Breast epithelium (tissue), 4 donors: ENCODE measurements at regions not wholly inside any gene's neighbourhood (a gene's known extent, or its start where the extent isn't known, plus 50 kb on each side); places are given as distances from the start of the nearest gene placed in this dataset.
"Not testable (repeated sequence)": the region's sequence is repeated elsewhere in the genome, so short reads cannot be mapped to it uniquely, and the experiment has no call there.

ENCODE experiments used
- DNase-seq, 2 donors: peaks; one replicate each; pipeline ENCODE4 v3.0.0-alpha.2; 2019; ENCODE audit warnings: low spot score in 2 of 2
- H3K27ac ChIP-seq, 2 donors: fragments of 200-600 bp; sonication (generic) in 1 of 2; one replicate each; pipeline ENCODE4 v1.5.1; 2016 to 2019; ENCODE audit warnings: mild to moderate bottlenecking in 1 of 2
- H3K27me3 ChIP-seq, 2 donors: fragments of 200-600 bp; sonication (generic) in 1 of 2; one replicate each; pipeline versions ENCODE4 v1.5.1 to v1.6.0; 2017 to 2019; ENCODE audit warnings: control low read depth in 1 of 2, mild to moderate bottlenecking in 1 of 2
- H3K36me3 ChIP-seq: fragments of 200-600 bp; one replicate; pipeline ENCODE4 v1.5.1; 2019
- H3K4me1 ChIP-seq, 2 donors: fragments of 200-600 bp; sonication (generic); one replicate each; pipeline ENCODE4 v1.5.1; 2016 to 2019; ENCODE audit warnings: control low read depth in 1 of 2
- H3K4me3 ChIP-seq, 3 donors: fragments of 200-600 bp; sonication (generic); 1 replicate in 2 of 3; 2 replicates in 1 of 3; pipeline ENCODE4 v1.5.1; 2016 to 2019; ENCODE audit warnings: mild to moderate bottlenecking in 3 of 3, moderate library complexity in 2 of 3
- H3K9me3 ChIP-seq, 2 donors: fragments of 200-600 bp; sonication (generic) in 1 of 2; one replicate each; pipeline ENCODE4 v1.5.1; 2016 to 2019; ENCODE audit warnings: control low read depth in 1 of 2
- POLR2A ChIP-seq: fragments of 450-650 bp; IDR thresholded peaks from one replicate; pipeline ENCODE4 v1.6.1; 2016; ENCODE audit warnings: antibody characterized with exemption, mild to moderate bottlenecking, moderate library complexity
- POLR2AphosphoS5 ChIP-seq, 3 donors: sonication (generic); formaldehyde crosslinking; IDR thresholded peaks; one replicate each; pipeline ENCODE4 v1.6.1; 2017; ENCODE audit warnings: antibody characterized with exemption in 3 of 3
- intact Hi-C: fragments of 100-400 bp; cut with DNase I; formaldehyde crosslinking; loops from one replicate; pipeline ENCODE4 v1.15.1; 2023; ENCODE audit warnings: low total_unique reads
- TF ChIP-seq, protein P1 (sequence below), 3 donors: fragments of 450-650 bp; IDR thresholded peaks; one replicate each; pipeline ENCODE4 v1.5.1; 2016 to 2017; ENCODE audit warnings: antibody characterized with exemption in 3 of 3, mild to moderate bottlenecking in 3 of 3, moderate library complexity in 3 of 3

- intact Hi-C loops = no loop called here
- Histone ChIP-seq H3K27me3 (no peaks in the 10 kb centered on the region), H3K36me3 (no peaks in the 10 kb centered on the region), H3K4me3 (no peak overlapping the region), H3K27ac (no peak overlapping the region), H3K4me1 (no peaks in the 10 kb centered on the region), H3K9me3 (peaks cover 2 to 9% of the 10 kb centered on the region in 2 donors)
- DNase-seq = no peak
- TF ChIP-seq POLR2AphosphoS5 (IDR thresholded peaks at IDR 0.05) (no peak), POLR2A (no peak)
- TF ChIP-seq, protein P1, sequence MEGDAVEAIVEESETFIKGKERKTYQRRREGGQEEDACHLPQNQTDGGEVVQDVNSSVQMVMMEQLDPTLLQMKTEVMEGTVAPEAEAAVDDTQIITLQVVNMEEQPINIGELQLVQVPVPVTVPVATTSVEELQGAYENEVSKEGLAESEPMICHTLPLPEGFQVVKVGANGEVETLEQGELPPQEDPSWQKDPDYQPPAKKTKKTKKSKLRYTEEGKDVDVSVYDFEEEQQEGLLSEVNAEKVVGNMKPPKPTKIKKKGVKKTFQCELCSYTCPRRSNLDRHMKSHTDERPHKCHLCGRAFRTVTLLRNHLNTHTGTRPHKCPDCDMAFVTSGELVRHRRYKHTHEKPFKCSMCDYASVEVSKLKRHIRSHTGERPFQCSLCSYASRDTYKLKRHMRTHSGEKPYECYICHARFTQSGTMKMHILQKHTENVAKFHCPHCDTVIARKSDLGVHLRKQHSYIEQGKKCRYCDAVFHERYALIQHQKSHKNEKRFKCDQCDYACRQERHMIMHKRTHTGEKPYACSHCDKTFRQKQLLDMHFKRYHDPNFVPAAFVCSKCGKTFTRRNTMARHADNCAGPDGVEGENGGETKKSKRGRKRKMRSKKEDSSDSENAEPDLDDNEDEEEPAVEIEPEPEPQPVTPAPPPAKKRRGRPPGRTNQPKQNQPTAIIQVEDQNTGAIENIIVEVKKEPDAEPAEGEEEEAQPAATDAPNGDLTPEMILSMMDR (IDR thresholded peaks at IDR 0.05) = no peak
Measured at GRCh38 chr2:31778153-31778552, 197.4 kb upstream of the SRD5A2 start.

DNA sequence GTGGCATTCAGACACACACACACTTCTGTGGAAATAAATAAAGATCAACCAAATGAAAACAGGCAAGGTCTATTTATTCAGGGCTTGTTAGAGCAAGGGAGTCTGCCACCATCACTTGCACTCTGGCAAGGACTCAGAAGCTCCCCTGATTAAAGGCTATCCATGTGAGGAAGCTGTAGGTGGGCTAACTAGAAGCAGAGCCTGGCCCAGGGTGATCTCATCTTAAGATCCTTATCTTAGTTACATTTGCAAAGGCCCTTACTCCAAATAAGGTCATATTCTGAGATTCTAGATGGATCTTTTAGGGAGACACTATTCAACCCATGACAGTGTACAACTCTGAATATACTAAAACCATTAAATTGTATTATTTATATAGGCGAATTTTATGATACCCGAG lies 190.0 kb upstream of the SRD5A2 start:
- H3K36me3 ChIP-seq = no peaks in the 10 kb centered on the region
- no peaks in the 10 kb centered on the region for H3K4me1 ChIP-seq
- no peak overlapping the region for H3K27ac ChIP-seq
- H3K9me3 ChIP-seq = no peaks in the 10 kb centered on the region
- no peak overlapping the region for H3K4me3 ChIP-seq
- TF ChIP-seq POLR2A = no peak
- no peak for TF ChIP-seq POLR2AphosphoS5 (IDR thresholded peaks at IDR 0.05)
- TF ChIP-seq, protein P1 (IDR thresholded peaks at IDR 0.05) = no peak
- DNase-seq = no peak
- H3K27me3 ChIP-seq = no peaks in the 10 kb centered on the region
- intact Hi-C loops = no loop called here

DNA sequence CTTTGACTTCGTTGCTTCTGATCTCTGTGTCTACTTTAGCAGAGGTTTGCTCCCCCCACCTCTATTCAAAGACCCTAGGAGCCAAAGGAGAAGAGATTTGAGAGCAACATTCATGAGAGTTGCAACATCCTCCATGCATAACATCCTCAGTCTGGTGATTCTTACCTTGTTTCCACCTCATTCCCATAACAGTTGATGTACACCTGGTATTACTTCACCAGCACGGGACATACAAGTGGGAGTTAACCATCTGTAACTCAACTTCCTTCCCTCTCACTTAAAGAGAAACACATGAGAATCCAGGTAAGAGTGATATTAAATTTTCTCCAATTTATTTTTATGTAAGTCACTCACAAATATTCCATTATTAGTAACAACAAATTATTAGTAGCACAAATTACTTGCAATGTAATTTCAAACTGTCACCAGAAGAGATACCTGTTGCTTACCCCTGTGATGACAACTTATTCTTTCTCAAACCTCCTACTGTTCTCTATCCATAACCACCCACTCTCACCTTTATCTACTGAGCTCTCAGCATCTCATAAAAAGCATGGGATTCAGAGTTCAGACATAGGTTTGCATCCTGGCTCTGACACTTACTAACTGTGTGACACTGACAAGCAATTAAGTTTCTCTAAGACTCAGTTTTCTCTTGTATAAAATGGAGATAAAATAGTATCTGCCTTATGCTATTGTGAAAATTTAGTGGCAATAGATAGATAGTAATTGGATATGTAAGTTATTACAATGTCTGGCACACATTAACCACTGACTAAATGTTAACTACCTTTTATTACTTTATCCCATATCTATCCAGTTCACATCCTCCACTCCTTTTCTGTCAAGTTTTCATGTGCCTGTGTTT lies 184.6 kb upstream of the SRD5A2 start:
- no peak for DNase-seq
- peaks cover 0 to 9% of the 10 kb centered on the region in 2 donors for H3K9me3 ChIP-seq
- no peaks in the 10 kb centered on the region for H3K27me3 ChIP-seq
- H3K4me3 ChIP-seq = no peak overlapping the region
- H3K27ac ChIP-seq = no peak overlapping the region
- no peaks in the 10 kb centered on the region for H3K4me1 ChIP-seq
- intact Hi-C loops = no loop called here
- TF ChIP-seq POLR2A = no peak
- TF ChIP-seq, protein P1 (IDR thresholded peaks at IDR 0.05) = no peak
- TF ChIP-seq POLR2AphosphoS5 (IDR thresholded peaks at IDR 0.05) = no peak
- no peaks in the 10 kb centered on the region for H3K36me3 ChIP-seq

- Histone ChIP-seq H3K4me1 (no peaks in the 10 kb centered on the region), H3K27ac (no peak overlapping the region), H3K4me3 (no peak overlapping the region), H3K27me3 (no peaks in the 10 kb centered on the region), H3K9me3 (peaks cover 0 to 9% of the 10 kb centered on the region in 2 donors), H3K36me3 (no peaks in the 10 kb centered on the region)
- no peak for DNase-seq
- TF ChIP-seq, protein P1 (IDR thresholded peaks at IDR 0.05) = no peak
- TF ChIP-seq POLR2A = no peak
- TF ChIP-seq POLR2AphosphoS5 (IDR thresholded peaks at IDR 0.05) = no peak
- intact Hi-C loops = no loop called here
Measured at GRCh38 chr2:31764169-31764568, 183.4 kb upstream of the SRD5A2 start.

GRCh38 chr2:31762085-31762484 lies 181.3 kb upstream of the SRD5A2 start:
- H3K9me3 ChIP-seq = peaks cover 0 to 9% of the 10 kb centered on the region in 2 donors
- H3K4me1 ChIP-seq = no peaks in the 10 kb centered on the region
- H3K27ac ChIP-seq = no peak overlapping the region
- no peak overlapping the region for H3K4me3 ChIP-seq
- no peak for DNase-seq
- no peaks in the 10 kb centered on the region for H3K36me3 ChIP-seq
- intact Hi-C loops = no loop called here
- H3K27me3 ChIP-seq = no peaks in the 10 kb centered on the region
- TF ChIP-seq POLR2AphosphoS5 (IDR thresholded peaks at IDR 0.05) = no peak
- no peak for TF ChIP-seq POLR2A
- TF ChIP-seq, protein P1 (IDR thresholded peaks at IDR 0.05) = no peak

DNA sequence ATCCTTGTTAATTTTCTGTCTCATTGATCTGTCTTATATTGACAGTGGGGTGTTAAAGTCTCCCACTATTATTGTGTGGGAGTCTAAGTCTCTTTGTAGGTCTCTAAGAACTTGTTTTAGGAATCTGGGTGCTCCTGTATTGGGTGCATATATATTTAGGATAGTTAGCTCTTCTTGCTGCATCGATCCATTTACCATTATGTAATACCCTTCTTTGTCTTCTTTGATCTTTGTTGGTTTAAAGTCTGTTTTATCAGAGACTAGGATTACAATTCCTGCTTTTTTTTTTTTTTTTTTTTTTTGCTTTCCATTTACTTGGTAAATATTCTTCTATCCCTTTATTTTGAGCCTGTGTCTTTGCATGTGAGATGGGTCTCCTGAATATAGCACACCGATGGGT lies 176.6 kb upstream of the SRD5A2 start:
- H3K27me3 ChIP-seq, H3K4me3 ChIP-seq, DNase-seq, H3K9me3 ChIP-seq, H3K36me3 ChIP-seq, H3K27ac ChIP-seq, intact Hi-C loops, H3K4me1 ChIP-seq: not testable (repeated sequence)

GRCh38 chr2:31748746-31749145 lies 168.0 kb upstream of the SRD5A2 start:
- H3K27me3 ChIP-seq, DNase-seq, H3K9me3 ChIP-seq, intact Hi-C loops, H3K36me3 ChIP-seq, H3K27ac ChIP-seq, H3K4me3 ChIP-seq, H3K4me1 ChIP-seq: not testable (repeated sequence)
